ENCODE measurements at regions not wholly inside any gene's neighbourhood (a gene's known extent, or its start where the extent isn't known, plus 50 kb on each side); places are given as distances from the start of the nearest gene placed in this dataset.

- H4K20me1 ChIP-seq (ENCODE audit: insufficient read depth, low read length) = no peaks in the 10 kb centered on the region
- H2AFZ ChIP-seq (ENCODE audit: low read depth, low read length) = no peak overlapping the region
- H3K9ac ChIP-seq (ENCODE audit: low read length) = no peak overlapping the region
- TF ChIP-seq, protein P1, sequence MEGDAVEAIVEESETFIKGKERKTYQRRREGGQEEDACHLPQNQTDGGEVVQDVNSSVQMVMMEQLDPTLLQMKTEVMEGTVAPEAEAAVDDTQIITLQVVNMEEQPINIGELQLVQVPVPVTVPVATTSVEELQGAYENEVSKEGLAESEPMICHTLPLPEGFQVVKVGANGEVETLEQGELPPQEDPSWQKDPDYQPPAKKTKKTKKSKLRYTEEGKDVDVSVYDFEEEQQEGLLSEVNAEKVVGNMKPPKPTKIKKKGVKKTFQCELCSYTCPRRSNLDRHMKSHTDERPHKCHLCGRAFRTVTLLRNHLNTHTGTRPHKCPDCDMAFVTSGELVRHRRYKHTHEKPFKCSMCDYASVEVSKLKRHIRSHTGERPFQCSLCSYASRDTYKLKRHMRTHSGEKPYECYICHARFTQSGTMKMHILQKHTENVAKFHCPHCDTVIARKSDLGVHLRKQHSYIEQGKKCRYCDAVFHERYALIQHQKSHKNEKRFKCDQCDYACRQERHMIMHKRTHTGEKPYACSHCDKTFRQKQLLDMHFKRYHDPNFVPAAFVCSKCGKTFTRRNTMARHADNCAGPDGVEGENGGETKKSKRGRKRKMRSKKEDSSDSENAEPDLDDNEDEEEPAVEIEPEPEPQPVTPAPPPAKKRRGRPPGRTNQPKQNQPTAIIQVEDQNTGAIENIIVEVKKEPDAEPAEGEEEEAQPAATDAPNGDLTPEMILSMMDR (IDR thresholded peaks at IDR 0.05; ENCODE audit: low read depth, low read length) = no peak
- no peak for TF ChIP-seq EZH2phosphoT487 (IDR thresholded peaks at IDR 0.05; ENCODE audit: low read depth)
- H3K27ac ChIP-seq (ENCODE audit: low read length) = no peak overlapping the region
- no peak overlapping the region for H3K4me3 ChIP-seq (ENCODE audit: low read length)
- H3K36me3 ChIP-seq (replicated peaks; ENCODE audit: low read depth, low read length) = no peaks in the 10 kb centered on the region
- H3K9me3 ChIP-seq (ENCODE audit: insufficient read depth, low read length) = no peaks in the 10 kb centered on the region
- no peak overlapping the region for H3K4me2 ChIP-seq (ENCODE audit: low read length)
- no peaks in the 10 kb centered on the region for H3K27me3 ChIP-seq (ENCODE audit: low read depth, low read length)
- no peaks in the 10 kb centered on the region for H3K4me1 ChIP-seq (ENCODE audit: low read length)
- H3K79me2 ChIP-seq (ENCODE audit: low read length) = no peaks in the 10 kb centered on the region
Observed at GRCh38 chr2:109694190-109694589, 80.0 kb downstream of the SOWAHC start.

DNA sequence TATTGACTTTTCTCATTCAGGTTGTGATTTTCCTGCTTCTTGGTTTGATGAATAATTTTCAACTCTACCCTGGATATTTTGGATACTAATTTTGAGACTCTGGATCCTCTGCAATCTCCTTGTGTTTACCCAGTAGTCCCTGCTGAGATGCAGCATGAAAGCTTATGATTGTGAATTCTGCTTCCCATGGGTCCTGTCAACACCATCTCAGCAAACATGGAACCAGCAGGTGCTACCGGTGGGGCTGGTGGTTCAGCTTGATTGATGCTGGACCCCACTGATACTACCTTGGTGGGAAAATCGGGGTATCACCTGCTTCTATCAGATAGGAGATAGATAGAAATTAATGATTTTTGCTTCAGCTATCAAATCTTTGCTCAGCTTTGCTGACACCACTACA, 81.1 kb downstream of the SOWAHC start:
- TF ChIP-seq, protein P1 (IDR thresholded peaks at IDR 0.05; ENCODE audit: low read depth, low read length) = no peak
- no peak for TF ChIP-seq EZH2phosphoT487 (IDR thresholded peaks at IDR 0.05; ENCODE audit: low read depth)
- Histone ChIP-seq H2AFZ (ENCODE audit: low read depth, low read length) (no peak overlapping the region), H3K9ac (ENCODE audit: low read length) (no peak overlapping the region), H3K36me3 (replicated peaks; ENCODE audit: low read depth, low read length) (no peaks in the 10 kb centered on the region), H3K79me2 (ENCODE audit: low read length) (no peaks in the 10 kb centered on the region), H4K20me1 (ENCODE audit: insufficient read depth, low read length) (no peaks in the 10 kb centered on the region), H3K4me3 (ENCODE audit: low read length) (no peak overlapping the region), H3K9me3 (ENCODE audit: insufficient read depth, low read length) (no peaks in the 10 kb centered on the region), H3K4me1 (ENCODE audit: low read length) (no peaks in the 10 kb centered on the region), H3K27me3 (ENCODE audit: low read depth, low read length) (no peaks in the 10 kb centered on the region), H3K4me2 (ENCODE audit: low read length) (no peak overlapping the region), H3K27ac (ENCODE audit: low read length) (no peak overlapping the region)

DNA sequence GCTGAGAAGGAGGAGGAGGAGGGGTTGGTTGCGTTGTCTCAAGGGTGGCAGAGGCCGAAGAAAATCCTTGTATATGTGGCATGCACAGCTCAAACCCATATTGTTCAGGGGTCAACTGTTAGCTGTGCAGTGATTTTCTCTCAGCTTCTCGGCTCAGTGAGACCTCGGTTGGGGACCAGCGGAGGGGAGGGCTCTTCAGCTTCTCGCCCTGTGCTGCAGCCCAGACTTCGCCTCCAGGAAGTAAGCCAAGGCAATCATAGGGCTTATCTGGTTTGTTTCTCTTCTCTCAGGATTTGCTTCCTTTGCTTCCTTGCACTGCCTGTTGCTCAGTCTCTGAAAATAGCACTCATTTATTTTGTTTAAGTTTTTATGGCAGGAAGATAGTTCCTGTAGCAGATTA, 85.5 kb downstream of the SOWAHC start:
- Histone ChIP-seq H3K9me3 (ENCODE audit: insufficient read depth, low read length) (no peaks in the 10 kb centered on the region), H4K20me1 (ENCODE audit: insufficient read depth, low read length) (no peaks in the 10 kb centered on the region), H3K36me3 (replicated peaks; ENCODE audit: low read depth, low read length) (no peaks in the 10 kb centered on the region), H3K4me3 (ENCODE audit: low read length) (no peak overlapping the region), H3K27me3 (ENCODE audit: low read depth, low read length) (peaks cover 4% of the 10 kb centered on the region; the same call in 1 of the 2 replicates), H3K4me2 (ENCODE audit: low read length) (no peak overlapping the region), H3K9ac (ENCODE audit: low read length) (no peak overlapping the region), H3K27ac (ENCODE audit: low read length) (no peak overlapping the region), H3K79me2 (ENCODE audit: low read length) (no peaks in the 10 kb centered on the region), H3K4me1 (ENCODE audit: low read length) (no peaks in the 10 kb centered on the region), H2AFZ (ENCODE audit: low read depth, low read length) (no peak overlapping the region)
- TF ChIP-seq EZH2phosphoT487 (IDR thresholded peaks at IDR 0.05; ENCODE audit: low read depth) = no peak
- TF ChIP-seq, protein P1 (IDR thresholded peaks at IDR 0.05; ENCODE audit: low read depth, low read length) = no peak

GRCh38 chr2:109700680-109701274, 86.6 kb downstream of the SOWAHC start:
- no peak overlapping the region for H3K4me3 ChIP-seq (ENCODE audit: low read length)
- no peaks in the 10 kb centered on the region for H4K20me1 ChIP-seq (ENCODE audit: insufficient read depth, low read length)
- peaks cover 4% of the 10 kb centered on the region; the same call in 1 of the 2 replicates for H3K27me3 ChIP-seq (ENCODE audit: low read depth, low read length)
- H3K79me2 ChIP-seq (ENCODE audit: low read length) = no peaks in the 10 kb centered on the region
- TF ChIP-seq, protein P1 (IDR thresholded peaks at IDR 0.05; ENCODE audit: low read depth, low read length) = no peak
- TF ChIP-seq EZH2phosphoT487 (IDR thresholded peaks at IDR 0.05; ENCODE audit: low read depth) = no peak
- H3K36me3 ChIP-seq (replicated peaks; ENCODE audit: low read depth, low read length) = no peaks in the 10 kb centered on the region
- no peaks in the 10 kb centered on the region for H3K9me3 ChIP-seq (ENCODE audit: insufficient read depth, low read length)
- H3K9ac ChIP-seq (ENCODE audit: low read length) = no peak overlapping the region
- no peaks in the 10 kb centered on the region for H3K4me1 ChIP-seq (ENCODE audit: low read length)
- no peak overlapping the region for H2AFZ ChIP-seq (ENCODE audit: low read depth, low read length)
- H3K4me2 ChIP-seq (ENCODE audit: low read length) = no peak overlapping the region
- H3K27ac ChIP-seq (ENCODE audit: low read length) = no peak overlapping the region

All from OCI-LY3 (cell line).